ENCODE measurements at regions not wholly inside any gene's neighbourhood (a gene's known extent, or its start where the extent isn't known, plus 50 kb on each side); places are given as distances from the start of the nearest gene placed in this dataset.
"Not testable (repeated sequence)": the region's sequence is repeated elsewhere in the genome, so short reads cannot be mapped to it uniquely, and the experiment has no call there.

GRCh38 chr21:35732788-35733187 lies 327.5 kb downstream of the SETD4 start:
- no peak overlapping the region for H3K4me3 ChIP-seq (ENCODE audit: low read length)
- H3K9ac ChIP-seq (ENCODE audit: low read length): no peak overlapping the region
- no peaks in the 10 kb centered on the region for H3K9me3 ChIP-seq (ENCODE audit: control insufficient read depth, low read length)
- H3K4me1 ChIP-seq (ENCODE audit: control insufficient read depth, insufficient read depth, low read length): peaks cover 9% of the 10 kb centered on the region
- H3K27me3 ChIP-seq (replicated peaks; ENCODE audit: control insufficient read depth, insufficient read depth, low read length): no peaks in the 10 kb centered on the region
- DNase-seq (ENCODE audit: low read depth): no peak
- no peaks in the 10 kb centered on the region for H3K36me3 ChIP-seq (ENCODE audit: control insufficient read depth, insufficient read depth, low read length, severe bottlenecking)

- H3K27me3 ChIP-seq (replicated peaks; ENCODE audit: control insufficient read depth, insufficient read depth, low read length): no peaks in the 10 kb centered on the region
- no peak for DNase-seq (ENCODE audit: low read depth)
- H3K36me3 ChIP-seq (ENCODE audit: control insufficient read depth, insufficient read depth, low read length, severe bottlenecking): no peaks in the 10 kb centered on the region
- H3K9me3 ChIP-seq (ENCODE audit: control insufficient read depth, low read length): no peaks in the 10 kb centered on the region
- H3K4me1 ChIP-seq (ENCODE audit: control insufficient read depth, insufficient read depth, low read length): peaks cover 3% of the 10 kb centered on the region
- H3K4me3 ChIP-seq (ENCODE audit: low read length): no peak overlapping the region
- no peak overlapping the region for H3K9ac ChIP-seq (ENCODE audit: low read length)
These were observed 330.0 kb downstream of the SETD4 start for GRCh38 chr21:35730325-35730724.

GRCh38 chr21:35727830-35728229 lies 332.5 kb downstream of the SETD4 start:
- peaks cover 3% of the 10 kb centered on the region for H3K4me1 ChIP-seq (ENCODE audit: control insufficient read depth, insufficient read depth, low read length)
- H3K9me3 ChIP-seq (ENCODE audit: control insufficient read depth, low read length): no peaks in the 10 kb centered on the region
- no peaks in the 10 kb centered on the region for H3K27me3 ChIP-seq (replicated peaks; ENCODE audit: control insufficient read depth, insufficient read depth, low read length)
- peak; percentile 21 for DNase-seq (ENCODE audit: low read depth)
- H3K4me3 ChIP-seq (ENCODE audit: low read length): no peak overlapping the region
- H3K36me3 ChIP-seq (ENCODE audit: control insufficient read depth, insufficient read depth, low read length, severe bottlenecking): no peaks in the 10 kb centered on the region
- H3K9ac ChIP-seq (ENCODE audit: low read length): no peak overlapping the region

- Histone ChIP-seq H3K4me1 (ENCODE audit: control insufficient read depth, insufficient read depth, low read length) (peaks cover 9% of the 10 kb centered on the region), H3K36me3 (ENCODE audit: control insufficient read depth, insufficient read depth, low read length, severe bottlenecking) (no peaks in the 10 kb centered on the region), H3K9ac (ENCODE audit: low read length) (no peak overlapping the region), H3K9me3 (ENCODE audit: control insufficient read depth, low read length) (no peaks in the 10 kb centered on the region), H3K4me3 (ENCODE audit: low read length) (no peak overlapping the region), H3K27me3 (replicated peaks; ENCODE audit: control insufficient read depth, insufficient read depth, low read length) (no peaks in the 10 kb centered on the region)
- DNase-seq (ENCODE audit: low read depth): no peak
These were observed 336.2 kb downstream of the SETD4 start for GRCh38 chr21:35724156-35724555.

- no peak for DNase-seq (ENCODE audit: low read depth)
- no peak overlapping the region for H3K4me3 ChIP-seq (ENCODE audit: low read length)
These were observed 338.6 kb downstream of the SETD4 start for GRCh38 chr21:35721701-35722100.

GRCh38 chr21:35720208-35720731 lies 340.1 kb downstream of the SETD4 start:
- Histone ChIP-seq H3K4me1 (ENCODE audit: control insufficient read depth, insufficient read depth, low read length) (peaks cover 7% of the 10 kb centered on the region), H3K9me3 (ENCODE audit: control insufficient read depth, low read length) (no peaks in the 10 kb centered on the region), H3K27me3 (replicated peaks; ENCODE audit: control insufficient read depth, insufficient read depth, low read length) (no peaks in the 10 kb centered on the region), H3K9ac (ENCODE audit: low read length) (no peak overlapping the region), H3K36me3 (ENCODE audit: control insufficient read depth, insufficient read depth, low read length, severe bottlenecking) (no peaks in the 10 kb centered on the region), H3K4me3 (ENCODE audit: low read length) (no peak overlapping the region)
- peak; percentile 71 for DNase-seq (ENCODE audit: low read depth)

More at GRCh38 chr21:35721701-35722100, 338.6 kb downstream of the SETD4 start:
- no peak overlapping the region for H3K9ac ChIP-seq (ENCODE audit: low read length)
- H3K9me3 ChIP-seq (ENCODE audit: control insufficient read depth, low read length): no peaks in the 10 kb centered on the region
- no peaks in the 10 kb centered on the region for H3K36me3 ChIP-seq (ENCODE audit: control insufficient read depth, insufficient read depth, low read length, severe bottlenecking)
- H3K4me1 ChIP-seq (ENCODE audit: control insufficient read depth, insufficient read depth, low read length): peaks cover 7% of the 10 kb centered on the region
- H3K27me3 ChIP-seq (replicated peaks; ENCODE audit: control insufficient read depth, insufficient read depth, low read length): no peaks in the 10 kb centered on the region

GRCh38 chr21:35719080-35719479 lies 341.2 kb downstream of the SETD4 start:
- Histone ChIP-seq H3K4me3 (ENCODE audit: low read length) (no peak overlapping the region), H3K36me3 (ENCODE audit: control insufficient read depth, insufficient read depth, low read length, severe bottlenecking) (no peaks in the 10 kb centered on the region), H3K9me3 (ENCODE audit: control insufficient read depth, low read length) (no peaks in the 10 kb centered on the region), H3K9ac (ENCODE audit: low read length) (no peak overlapping the region), H3K27me3 (replicated peaks; ENCODE audit: control insufficient read depth, insufficient read depth, low read length) (no peaks in the 10 kb centered on the region), H3K4me1 (ENCODE audit: control insufficient read depth, insufficient read depth, low read length) (peaks cover 7% of the 10 kb centered on the region)
- no peak for DNase-seq (ENCODE audit: low read depth)

GRCh38 chr21:35716876-35717565 lies 343.3 kb downstream of the SETD4 start:
- Histone ChIP-seq H3K9ac (ENCODE audit: low read length) (no peak overlapping the region), H3K9me3 (ENCODE audit: control insufficient read depth, low read length) (no peaks in the 10 kb centered on the region), H3K4me3 (ENCODE audit: low read length) (no peak overlapping the region), H3K27me3 (replicated peaks; ENCODE audit: control insufficient read depth, insufficient read depth, low read length) (no peaks in the 10 kb centered on the region), H3K36me3 (ENCODE audit: control insufficient read depth, insufficient read depth, low read length, severe bottlenecking) (no peaks in the 10 kb centered on the region), H3K4me1 (ENCODE audit: control insufficient read depth, insufficient read depth, low read length) (peaks cover 7% of the 10 kb centered on the region)
- no peak for DNase-seq (ENCODE audit: low read depth)

- no peaks in the 10 kb centered on the region for H3K4me1 ChIP-seq (ENCODE audit: control insufficient read depth, insufficient read depth, low read length)
- no peak overlapping the region for H3K4me3 ChIP-seq (ENCODE audit: low read length)
- H3K9me3 ChIP-seq (ENCODE audit: control insufficient read depth, low read length): no peaks in the 10 kb centered on the region
- no peaks in the 10 kb centered on the region for H3K27me3 ChIP-seq (replicated peaks; ENCODE audit: control insufficient read depth, insufficient read depth, low read length)
- no peak overlapping the region for H3K9ac ChIP-seq (ENCODE audit: low read length)
- DNase-seq (ENCODE audit: low read depth): no peak
- no peaks in the 10 kb centered on the region for H3K36me3 ChIP-seq (ENCODE audit: control insufficient read depth, insufficient read depth, low read length, severe bottlenecking)
These were observed 346.4 kb downstream of the SETD4 start for GRCh38 chr21:35713914-35714313.

- no peak for DNase-seq (ENCODE audit: low read depth)
- Histone ChIP-seq H3K27me3 (replicated peaks; ENCODE audit: control insufficient read depth, insufficient read depth, low read length) (no peaks in the 10 kb centered on the region), H3K36me3 (ENCODE audit: control insufficient read depth, insufficient read depth, low read length, severe bottlenecking) (no peaks in the 10 kb centered on the region), H3K9ac (ENCODE audit: low read length) (no peak overlapping the region), H3K4me1 (ENCODE audit: control insufficient read depth, insufficient read depth, low read length) (no peaks in the 10 kb centered on the region), H3K4me3 (ENCODE audit: low read length) (no peak overlapping the region), H3K9me3 (ENCODE audit: control insufficient read depth, low read length) (no peaks in the 10 kb centered on the region)
These were observed 348.7 kb downstream of the SETD4 start for GRCh38 chr21:35711661-35712060.

GRCh38 chr21:35711213-35711612 lies 349.1 kb downstream of the SETD4 start:
- Histone ChIP-seq H3K27me3 (replicated peaks; ENCODE audit: control insufficient read depth, insufficient read depth, low read length) (no peaks in the 10 kb centered on the region), H3K4me1 (ENCODE audit: control insufficient read depth, insufficient read depth, low read length) (no peaks in the 10 kb centered on the region), H3K4me3 (ENCODE audit: low read length) (no peak overlapping the region), H3K9me3 (ENCODE audit: control insufficient read depth, low read length) (no peaks in the 10 kb centered on the region), H3K9ac (ENCODE audit: low read length) (no peak overlapping the region), H3K36me3 (ENCODE audit: control insufficient read depth, insufficient read depth, low read length, severe bottlenecking) (no peaks in the 10 kb centered on the region)
- no peak for DNase-seq (ENCODE audit: low read depth)

GRCh38 chr21:35709990-35710389 lies 350.3 kb downstream of the SETD4 start:
- not testable (repeated sequence) for H3K36me3 ChIP-seq (ENCODE audit: control insufficient read depth, insufficient read depth, low read length, severe bottlenecking); H3K4me3 ChIP-seq (ENCODE audit: low read length); H3K4me1 ChIP-seq (ENCODE audit: control insufficient read depth, insufficient read depth, low read length); DNase-seq (ENCODE audit: low read depth); H3K9me3 ChIP-seq (ENCODE audit: control insufficient read depth, low read length); H3K27me3 ChIP-seq (replicated peaks; ENCODE audit: control insufficient read depth, insufficient read depth, low read length); H3K9ac ChIP-seq (ENCODE audit: low read length)
